Erythroblast (primary cell): ENCODE measurements at regions not wholly inside any gene's neighbourhood (a gene's known extent, or its start where the extent isn't known, plus 50 kb on each side); places are given as distances from the start of the nearest gene placed in this dataset.

Experiments used
- GATA1 ChIP-seq: IDR thresholded peaks from 2 replicates; pipeline ENCODE4 v1.6.1; 2011; ENCODE audit warnings: low read depth, mild to moderate bottlenecking, control low read depth, low read length, moderate library complexity
- POLR2A ChIP-seq: IDR thresholded peaks from 2 replicates; pipeline ENCODE4 v1.6.1; 2011; ENCODE audit warnings: mild to moderate bottlenecking, low read length

DNA sequence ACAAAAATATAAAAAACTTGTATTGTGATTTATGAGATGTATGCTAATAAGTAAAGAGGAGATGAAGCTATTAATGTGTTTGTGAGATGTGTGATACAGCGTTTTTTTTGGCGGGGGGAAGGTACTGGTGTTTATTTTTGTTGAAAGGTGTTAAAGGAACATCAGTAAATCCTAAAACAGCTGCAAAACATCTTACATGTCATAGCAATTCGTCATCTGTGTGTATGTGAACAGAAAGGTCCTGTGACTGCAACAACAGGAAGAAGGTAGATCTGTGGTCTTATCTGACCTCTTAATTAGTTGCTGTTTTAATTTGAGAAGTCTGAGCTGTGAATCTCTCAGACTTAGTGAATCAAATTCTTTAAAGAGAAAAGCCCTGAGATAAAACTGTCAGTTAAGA, 1041.1 kb downstream of the JRKL start:
- no peak for TF ChIP-seq POLR2A
- no peak for TF ChIP-seq GATA1
